ENCODE measurements at regions not wholly inside any gene's neighbourhood (a gene's known extent, or its start where the extent isn't known, plus 50 kb on each side); places are given as distances from the start of the nearest gene placed in this dataset.

- Histone ChIP-seq H3K4me2 (ENCODE audit: low read length) (no peak overlapping the region), H3K4me3 (ENCODE audit: low read depth, low read length, poor library complexity, severe bottlenecking) (no peak overlapping the region), H3K9me3 (ENCODE audit: low read length) (no peaks in the 10 kb centered on the region), H3K36me3 (ENCODE audit: insufficient read depth, low read length) (no peaks in the 10 kb centered on the region), H4K20me1 (ENCODE audit: insufficient read depth, low read length) (no peaks in the 10 kb centered on the region), H3K79me2 (ENCODE audit: insufficient read depth, low read depth, low read length) (no peaks in the 10 kb centered on the region), H3K4me1 (ENCODE audit: insufficient read depth, low read length, poor library complexity, severe bottlenecking) (no peaks in the 10 kb centered on the region), H3K27ac (ENCODE audit: low read depth, low read length, poor library complexity, severe bottlenecking) (no peak overlapping the region), H3K9me2 (ENCODE audit: insufficient read depth, low read length) (no peaks in the 10 kb centered on the region), H2AFZ (ENCODE audit: low read length) (no peak overlapping the region)
- CTCF ChIA-PET (ENCODE audit: unreplicated experiment), result no interaction called here
- DNase-seq (ENCODE audit: low spot score), result no peak
- BruUV-seq (replicated peaks), result no TSS peak
- POLR2A ChIA-PET, result no interaction called here
- intact Hi-C loops (cut with micrococcal nuclease; ENCODE audit: unreplicated experiment), result no loop called here
- TF ChIP-seq, protein P1, sequence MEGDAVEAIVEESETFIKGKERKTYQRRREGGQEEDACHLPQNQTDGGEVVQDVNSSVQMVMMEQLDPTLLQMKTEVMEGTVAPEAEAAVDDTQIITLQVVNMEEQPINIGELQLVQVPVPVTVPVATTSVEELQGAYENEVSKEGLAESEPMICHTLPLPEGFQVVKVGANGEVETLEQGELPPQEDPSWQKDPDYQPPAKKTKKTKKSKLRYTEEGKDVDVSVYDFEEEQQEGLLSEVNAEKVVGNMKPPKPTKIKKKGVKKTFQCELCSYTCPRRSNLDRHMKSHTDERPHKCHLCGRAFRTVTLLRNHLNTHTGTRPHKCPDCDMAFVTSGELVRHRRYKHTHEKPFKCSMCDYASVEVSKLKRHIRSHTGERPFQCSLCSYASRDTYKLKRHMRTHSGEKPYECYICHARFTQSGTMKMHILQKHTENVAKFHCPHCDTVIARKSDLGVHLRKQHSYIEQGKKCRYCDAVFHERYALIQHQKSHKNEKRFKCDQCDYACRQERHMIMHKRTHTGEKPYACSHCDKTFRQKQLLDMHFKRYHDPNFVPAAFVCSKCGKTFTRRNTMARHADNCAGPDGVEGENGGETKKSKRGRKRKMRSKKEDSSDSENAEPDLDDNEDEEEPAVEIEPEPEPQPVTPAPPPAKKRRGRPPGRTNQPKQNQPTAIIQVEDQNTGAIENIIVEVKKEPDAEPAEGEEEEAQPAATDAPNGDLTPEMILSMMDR (conservative IDR thresholded peaks at IDR 0.05; ENCODE audit: low read length), result no peak
- no peak for TF ChIP-seq EZH2phosphoT487 (IDR thresholded peaks at IDR 0.05; ENCODE audit: borderline replicate concordance, low read depth, low read length)
Measured at GRCh38 chr5:93246090-93246855, 334.7 kb downstream of the NR2F1-AS1 start.

GRCh38 chr5:93245226-93245625 lies 335.8 kb downstream of the NR2F1-AS1 start:
- Histone ChIP-seq H4K20me1 (ENCODE audit: insufficient read depth, low read length) (no peaks in the 10 kb centered on the region), H3K4me1 (ENCODE audit: insufficient read depth, low read length, poor library complexity, severe bottlenecking) (no peaks in the 10 kb centered on the region), H3K36me3 (ENCODE audit: insufficient read depth, low read length) (no peaks in the 10 kb centered on the region), H3K27ac (ENCODE audit: low read depth, low read length, poor library complexity, severe bottlenecking) (no peak overlapping the region), H3K9me3 (ENCODE audit: low read length) (no peaks in the 10 kb centered on the region), H3K4me3 (ENCODE audit: low read depth, low read length, poor library complexity, severe bottlenecking) (no peak overlapping the region), H3K4me2 (ENCODE audit: low read length) (no peak overlapping the region), H2AFZ (ENCODE audit: low read length) (no peak overlapping the region), H3K9me2 (ENCODE audit: insufficient read depth, low read length) (no peaks in the 10 kb centered on the region), H3K79me2 (ENCODE audit: insufficient read depth, low read depth, low read length) (no peaks in the 10 kb centered on the region)
- DNase-seq (ENCODE audit: low spot score), result no peak
- no TSS peak for BruUV-seq (replicated peaks)
- TF ChIP-seq, protein P1 (conservative IDR thresholded peaks at IDR 0.05; ENCODE audit: low read length), result no peak
- no peak for TF ChIP-seq EZH2phosphoT487 (IDR thresholded peaks at IDR 0.05; ENCODE audit: borderline replicate concordance, low read depth, low read length)
- intact Hi-C loops (cut with micrococcal nuclease; ENCODE audit: unreplicated experiment), result no loop called here
- ChIA-PET POLR2A (interaction anchor here (1.2 kb wide), 1 partner anchor 10 kb away, joined by 3 read pairs; no protein-coding TSS in a partner anchor), CTCF (ENCODE audit: unreplicated experiment) (no interaction called here)

GRCh38 chr5:93243481-93243880 lies 337.5 kb downstream of the NR2F1-AS1 start:
- Histone ChIP-seq H3K9me2 (ENCODE audit: insufficient read depth, low read length) (no peaks in the 10 kb centered on the region), H3K4me2 (ENCODE audit: low read length) (no peak overlapping the region), H3K9me3 (ENCODE audit: low read length) (no peaks in the 10 kb centered on the region), H3K36me3 (ENCODE audit: insufficient read depth, low read length) (no peaks in the 10 kb centered on the region), H3K4me1 (ENCODE audit: insufficient read depth, low read length, poor library complexity, severe bottlenecking) (no peaks in the 10 kb centered on the region), H4K20me1 (ENCODE audit: insufficient read depth, low read length) (no peaks in the 10 kb centered on the region), H2AFZ (ENCODE audit: low read length) (no peak overlapping the region), H3K79me2 (ENCODE audit: insufficient read depth, low read depth, low read length) (no peaks in the 10 kb centered on the region), H3K27ac (ENCODE audit: low read depth, low read length, poor library complexity, severe bottlenecking) (no peak overlapping the region), H3K4me3 (ENCODE audit: low read depth, low read length, poor library complexity, severe bottlenecking) (no peak overlapping the region)
- BruUV-seq (replicated peaks), result no TSS peak
- TF ChIP-seq, protein P1 (conservative IDR thresholded peaks at IDR 0.05; ENCODE audit: low read length), result no peak
- no peak for TF ChIP-seq EZH2phosphoT487 (IDR thresholded peaks at IDR 0.05; ENCODE audit: borderline replicate concordance, low read depth, low read length)
- ChIA-PET POLR2A (no interaction called here), CTCF (ENCODE audit: unreplicated experiment) (no interaction called here)
- DNase-seq (ENCODE audit: low spot score), result no peak
- intact Hi-C loops (cut with micrococcal nuclease; ENCODE audit: unreplicated experiment), result no loop called here

All from OCI-LY7 (cell line).